ENCODE measurements at regions not wholly inside any gene's neighbourhood (a gene's known extent, or its start where the extent isn't known, plus 50 kb on each side); places are given as distances from the start of the nearest gene placed in this dataset.
"Not testable (repeated sequence)": the region's sequence is repeated elsewhere in the genome, so short reads cannot be mapped to it uniquely, and the experiment has no call there.

DNA sequence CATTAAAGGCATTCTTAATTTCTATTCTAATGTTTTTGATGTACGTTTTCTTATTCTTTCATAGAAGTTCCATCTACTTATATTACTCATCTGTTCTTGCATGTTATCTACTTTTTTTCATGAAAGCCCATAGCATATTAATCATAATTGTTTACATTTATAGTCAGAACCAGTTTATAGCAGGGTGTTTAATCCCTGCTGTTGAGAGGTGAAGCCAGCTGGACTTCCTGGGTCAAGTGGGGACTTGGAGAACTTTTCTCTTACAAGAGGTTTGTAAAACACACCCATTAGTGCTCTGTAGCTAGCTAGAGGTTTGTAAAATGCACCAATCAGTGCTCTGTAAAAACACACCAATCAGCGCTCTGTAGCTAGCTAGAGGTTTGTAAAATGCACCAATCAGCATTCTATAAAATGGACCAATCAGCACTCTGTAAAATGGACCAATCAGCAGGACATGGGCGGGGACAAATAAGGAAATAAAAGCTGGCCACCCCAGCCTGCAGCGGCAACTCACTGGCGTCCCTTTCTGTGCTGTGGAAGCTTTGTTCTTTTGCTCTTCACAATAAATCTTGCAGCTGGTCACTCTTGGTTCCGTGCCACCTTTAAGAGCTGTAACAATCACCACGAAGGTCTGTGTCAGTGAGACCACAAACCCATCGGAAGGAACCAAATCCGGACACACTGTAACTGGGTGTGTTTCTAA lies 120.6 kb downstream of the TANC2 start:
- in situ Hi-C loops (cut with HindIII; ENCODE audit: low sequenced_read_pairs) = no loop called here
- H3K4me3 ChIP-seq (ENCODE audit: low read depth, low read length) = no peak overlapping the region
- TF ChIP-seq, protein P1, sequence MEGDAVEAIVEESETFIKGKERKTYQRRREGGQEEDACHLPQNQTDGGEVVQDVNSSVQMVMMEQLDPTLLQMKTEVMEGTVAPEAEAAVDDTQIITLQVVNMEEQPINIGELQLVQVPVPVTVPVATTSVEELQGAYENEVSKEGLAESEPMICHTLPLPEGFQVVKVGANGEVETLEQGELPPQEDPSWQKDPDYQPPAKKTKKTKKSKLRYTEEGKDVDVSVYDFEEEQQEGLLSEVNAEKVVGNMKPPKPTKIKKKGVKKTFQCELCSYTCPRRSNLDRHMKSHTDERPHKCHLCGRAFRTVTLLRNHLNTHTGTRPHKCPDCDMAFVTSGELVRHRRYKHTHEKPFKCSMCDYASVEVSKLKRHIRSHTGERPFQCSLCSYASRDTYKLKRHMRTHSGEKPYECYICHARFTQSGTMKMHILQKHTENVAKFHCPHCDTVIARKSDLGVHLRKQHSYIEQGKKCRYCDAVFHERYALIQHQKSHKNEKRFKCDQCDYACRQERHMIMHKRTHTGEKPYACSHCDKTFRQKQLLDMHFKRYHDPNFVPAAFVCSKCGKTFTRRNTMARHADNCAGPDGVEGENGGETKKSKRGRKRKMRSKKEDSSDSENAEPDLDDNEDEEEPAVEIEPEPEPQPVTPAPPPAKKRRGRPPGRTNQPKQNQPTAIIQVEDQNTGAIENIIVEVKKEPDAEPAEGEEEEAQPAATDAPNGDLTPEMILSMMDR (IDR thresholded peaks at IDR 0.05; ENCODE audit: low read depth, low read length, missing control alignments) = no peak
- DNase-seq (ENCODE audit: low read depth) = no peak

DNA sequence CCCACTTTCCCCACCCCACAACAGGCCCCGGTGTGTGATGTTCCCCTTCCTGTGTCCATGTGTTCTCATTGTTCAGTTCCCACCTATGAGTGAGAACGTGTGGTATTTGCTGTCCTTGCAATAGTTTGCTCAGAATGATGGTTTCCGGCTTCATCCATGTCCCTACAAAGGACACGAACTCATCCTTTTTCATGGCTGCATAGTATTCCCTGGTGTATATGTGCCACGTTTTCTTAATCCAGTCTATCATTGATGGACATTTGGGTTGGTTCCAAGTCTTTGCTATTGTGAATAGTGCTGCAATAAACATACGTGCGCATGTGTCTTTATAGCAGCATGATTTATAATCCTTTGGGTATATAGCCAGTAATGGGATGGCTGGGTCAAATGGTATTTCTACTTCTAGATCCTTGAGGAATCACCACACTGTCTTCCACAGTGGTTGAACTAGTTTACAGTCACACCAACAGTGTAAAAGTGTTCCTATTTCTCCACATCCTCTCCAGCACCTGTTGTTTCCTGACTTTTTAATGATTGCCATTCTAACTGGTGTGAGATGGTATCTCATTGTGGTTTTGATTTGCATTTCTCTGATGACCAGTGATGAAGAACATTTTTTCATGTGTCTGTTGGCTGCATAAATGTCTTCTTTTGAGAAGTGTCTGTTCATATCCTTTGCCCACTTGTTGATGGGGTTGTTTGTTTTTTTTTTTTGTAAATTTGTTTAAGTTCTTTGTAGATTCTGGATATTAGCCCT lies 124.5 kb downstream of the TANC2 start:
- DNase-seq (ENCODE audit: low read depth); in situ Hi-C loops (cut with HindIII; ENCODE audit: low sequenced_read_pairs); H3K4me3 ChIP-seq (ENCODE audit: low read depth, low read length): not testable (repeated sequence)

DNA sequence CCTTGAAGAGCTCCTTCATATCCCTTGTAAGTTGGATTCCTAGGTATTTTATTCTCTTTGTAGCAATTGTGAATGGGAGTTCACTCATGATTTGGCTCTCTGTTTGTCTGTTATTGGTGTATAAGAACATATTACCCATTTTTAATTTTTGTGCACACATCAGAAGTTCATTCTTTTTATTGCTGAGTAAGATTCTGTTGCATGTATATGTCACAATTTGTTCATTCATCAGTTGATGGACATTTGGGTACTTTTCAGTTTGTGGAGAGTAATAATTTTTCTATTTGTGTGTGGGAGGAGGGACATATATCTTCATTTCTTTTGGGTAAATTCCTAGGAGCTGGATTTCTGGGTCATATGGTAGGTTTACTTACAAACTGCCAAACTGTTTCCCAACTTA lies 125.9 kb downstream of the TANC2 start:
- in situ Hi-C loops (cut with HindIII; ENCODE audit: low sequenced_read_pairs) = not testable (repeated sequence)

DNA sequence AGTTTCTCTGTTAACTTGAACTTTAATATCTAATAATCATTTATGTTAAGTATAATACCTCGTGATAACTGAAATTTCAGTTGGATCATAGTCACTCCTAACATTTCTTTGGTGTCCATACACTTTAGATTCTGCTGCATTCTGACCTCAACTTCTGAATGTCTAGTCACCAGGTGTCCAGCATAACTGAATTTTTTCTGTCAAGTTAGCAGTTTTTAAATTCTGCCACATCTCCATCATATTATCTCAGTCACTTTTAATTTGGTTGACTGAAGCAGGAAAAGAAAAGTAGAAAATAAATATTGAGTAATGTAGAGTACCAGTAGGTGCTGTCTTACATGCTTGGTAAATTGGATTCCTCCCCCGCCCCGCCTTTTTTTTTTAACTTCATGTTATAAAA lies 128.6 kb downstream of the TANC2 start:
- H3K4me3 ChIP-seq (ENCODE audit: low read depth, low read length) = no peak overlapping the region
- TF ChIP-seq, protein P1 (IDR thresholded peaks at IDR 0.05; ENCODE audit: low read depth, low read length, missing control alignments) = no peak
- in situ Hi-C loops (cut with HindIII; ENCODE audit: low sequenced_read_pairs) = no loop called here
- DNase-seq (ENCODE audit: low read depth) = no peak

More for the DNA sequence above, 125.9 kb downstream of the TANC2 start:
- DNase-seq (ENCODE audit: low read depth); H3K4me3 ChIP-seq (ENCODE audit: low read depth, low read length): not testable (repeated sequence)

DNA sequence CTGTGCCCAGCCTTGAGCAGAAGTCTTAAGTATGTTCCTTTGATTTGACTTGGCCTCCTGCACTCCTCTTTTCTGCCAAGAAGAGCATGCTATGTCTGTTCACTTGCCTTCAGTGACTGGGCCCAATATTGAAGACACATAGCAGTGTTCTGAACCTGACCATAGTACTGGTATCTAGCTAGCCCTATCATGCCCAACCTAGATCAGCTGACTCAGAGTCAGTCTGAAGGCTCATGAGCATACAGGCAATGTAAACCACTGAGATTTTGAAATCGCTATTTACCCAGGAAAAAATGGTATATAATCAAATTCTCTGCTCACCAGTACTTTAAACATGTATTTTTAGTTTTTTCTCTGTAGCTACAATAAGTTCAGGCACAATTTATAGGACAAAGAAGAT lies 129.4 kb downstream of the TANC2 start:
- in situ Hi-C loops (cut with HindIII; ENCODE audit: low sequenced_read_pairs) = no loop called here

DNA sequence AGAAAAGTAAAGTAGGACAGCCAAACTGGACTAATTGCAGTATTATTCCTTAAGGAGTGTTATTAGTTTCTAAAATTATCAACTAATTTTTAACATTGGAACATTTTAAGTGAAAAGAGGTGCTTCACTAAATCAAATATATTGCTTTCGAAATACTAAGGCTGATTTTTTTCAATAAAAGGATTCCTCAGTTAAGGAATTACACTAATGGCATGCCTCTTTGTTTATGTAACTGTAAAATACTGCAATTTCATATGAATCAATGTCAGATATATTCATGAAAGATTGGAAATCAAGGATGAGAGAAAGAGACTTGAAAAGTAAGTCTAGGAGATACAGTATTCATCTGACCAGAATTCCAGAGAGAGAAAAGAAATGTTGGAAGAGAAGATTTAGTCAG lies 129.8 kb downstream of the TANC2 start:
- DNase-seq (ENCODE audit: low read depth) = no peak
- H3K4me3 ChIP-seq (ENCODE audit: low read depth, low read length) = no peak overlapping the region
- TF ChIP-seq, protein P1 (IDR thresholded peaks at IDR 0.05; ENCODE audit: low read depth, low read length, missing control alignments) = no peak
- in situ Hi-C loops (cut with HindIII; ENCODE audit: low sequenced_read_pairs) = no loop called here

More for the DNA sequence above, 129.4 kb downstream of the TANC2 start:
- no peak for DNase-seq (ENCODE audit: low read depth)
- H3K4me3 ChIP-seq (ENCODE audit: low read depth, low read length) = no peak overlapping the region
- TF ChIP-seq, protein P1 (IDR thresholded peaks at IDR 0.05; ENCODE audit: low read depth, low read length, missing control alignments) = no peak

DNA sequence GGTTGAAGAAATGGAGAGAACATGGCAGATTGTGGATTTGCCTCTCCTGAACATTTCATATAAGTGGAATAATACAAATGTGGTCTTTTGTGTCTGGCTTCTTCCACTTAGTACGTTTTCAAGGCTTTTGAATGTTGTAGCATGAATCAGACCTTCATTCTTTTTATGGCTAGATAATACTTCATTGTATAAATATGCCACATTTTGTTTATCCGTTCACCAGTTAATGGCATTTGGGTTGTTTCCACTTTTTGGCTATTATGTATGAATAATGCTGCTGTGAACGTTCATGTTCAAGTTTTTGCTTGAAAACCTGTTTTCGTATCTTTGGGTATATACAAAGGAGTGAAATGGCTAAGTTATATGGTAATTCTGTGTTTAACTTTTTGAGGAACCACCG lies 130.4 kb downstream of the TANC2 start:
- H3K4me3 ChIP-seq (ENCODE audit: low read depth, low read length) = no peak overlapping the region
- peak; percentile 33 for DNase-seq (ENCODE audit: low read depth)
- in situ Hi-C loops (cut with HindIII; ENCODE audit: low sequenced_read_pairs) = no loop called here
- TF ChIP-seq, protein P1 (IDR thresholded peaks at IDR 0.05; ENCODE audit: low read depth, low read length, missing control alignments) = no peak
